Kidney glomerular epithelial cell (primary cell): ENCODE measurements at regions not wholly inside any gene's neighbourhood (a gene's known extent, or its start where the extent isn't known, plus 50 kb on each side); places are given as distances from the start of the nearest gene placed in this dataset.
A peak's percentile ranks its signal among the peaks of the same experiment; 100 is the strongest.

Source experiments
- DNase-seq: peaks from one replicate; lab custom pipeline; 2025; lab: John Stamatoyannopoulos, UW

DNA sequence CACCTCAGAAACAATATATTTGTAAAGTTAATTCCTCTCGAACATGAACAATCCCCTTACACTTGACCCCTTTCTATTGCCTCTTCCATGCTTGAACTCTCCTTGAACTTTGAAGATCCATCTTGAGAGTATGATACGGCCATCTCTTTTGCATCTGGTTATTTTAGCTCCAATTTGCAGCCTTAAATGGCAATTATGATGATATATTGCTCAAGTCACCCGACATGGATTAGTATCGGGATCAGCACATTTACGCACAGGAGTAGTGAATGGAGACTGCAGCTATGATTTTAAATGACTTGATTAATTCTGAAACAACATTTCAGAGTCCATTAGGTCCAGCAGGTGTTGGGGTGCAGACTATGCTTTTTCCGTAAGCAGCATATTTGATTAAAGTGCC, 143.8 kb upstream of the PAQR3 start:
- DNase-seq: no peak

DNA sequence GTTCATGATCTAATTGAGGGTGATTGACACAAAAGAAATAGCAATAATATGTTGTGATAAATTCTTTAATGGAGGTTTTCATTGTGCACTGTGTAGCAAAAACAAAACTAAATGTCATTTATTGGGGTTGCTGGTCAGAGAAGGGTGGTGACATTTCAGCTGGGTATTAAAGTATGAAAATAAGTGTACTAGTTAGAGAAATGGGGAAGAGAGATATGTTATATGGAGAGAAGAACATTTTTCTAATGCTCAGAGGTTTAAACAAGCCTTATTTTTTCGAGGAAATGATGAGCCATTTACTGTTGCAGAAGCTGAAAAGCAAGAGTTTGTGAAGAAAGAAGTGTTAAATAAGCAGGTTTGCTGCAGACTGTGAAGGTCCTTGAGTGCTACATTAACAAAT, 142.7 kb upstream of the PAQR3 start:
- DNase-seq: no peak

- no peak for DNase-seq
Measured at GRCh38 chr4:79078339-79078738, 139.1 kb upstream of the PAQR3 start.

DNA sequence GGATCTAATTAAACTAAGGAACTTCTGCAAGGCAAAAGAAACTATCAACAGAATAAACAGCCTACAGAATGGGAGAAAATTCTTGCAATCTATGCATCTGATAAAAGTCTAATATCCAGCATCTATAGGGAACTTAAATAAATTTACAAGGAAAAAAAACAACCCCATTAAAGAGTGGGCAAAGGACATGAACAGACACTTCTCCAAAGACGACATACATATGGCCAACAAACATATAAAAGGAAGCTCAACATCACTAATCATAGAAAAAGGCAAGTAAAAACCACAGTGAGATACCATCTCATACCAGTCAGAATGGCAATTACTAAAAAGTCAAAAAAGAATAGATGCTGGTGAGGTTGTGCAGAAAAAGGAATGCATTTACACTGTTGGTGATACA, 134.8 kb upstream of the PAQR3 start:
- DNase-seq: no peak

- no peak for DNase-seq
Measured at GRCh38 chr4:79073471-79073870, 134.2 kb upstream of the PAQR3 start.

- DNase-seq: no peak
Measured at GRCh38 chr4:79065262-79065661, 126.0 kb upstream of the PAQR3 start.

DNA sequence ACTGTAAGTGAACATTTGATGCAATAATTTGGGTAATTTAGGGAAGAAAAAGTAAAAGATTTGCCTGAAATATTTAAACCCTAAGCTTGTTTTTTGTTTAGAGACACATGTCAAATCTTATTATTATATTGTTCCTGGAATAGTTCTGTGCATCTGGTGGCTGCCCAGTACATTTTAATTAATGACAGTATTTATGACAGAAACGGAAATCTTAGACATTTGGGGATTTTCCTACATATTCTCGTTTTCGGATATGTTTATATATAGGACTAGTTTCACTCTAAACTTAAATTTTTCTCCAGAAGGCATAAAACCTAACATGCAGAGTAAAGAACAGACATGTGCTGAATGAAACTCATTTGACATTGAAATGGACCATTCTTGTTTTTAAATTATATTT, 125.6 kb upstream of the PAQR3 start:
- DNase-seq: no peak

- no peak for DNase-seq
Measured at GRCh38 chr4:79059631-79060399, 120.6 kb upstream of the PAQR3 start.

DNA sequence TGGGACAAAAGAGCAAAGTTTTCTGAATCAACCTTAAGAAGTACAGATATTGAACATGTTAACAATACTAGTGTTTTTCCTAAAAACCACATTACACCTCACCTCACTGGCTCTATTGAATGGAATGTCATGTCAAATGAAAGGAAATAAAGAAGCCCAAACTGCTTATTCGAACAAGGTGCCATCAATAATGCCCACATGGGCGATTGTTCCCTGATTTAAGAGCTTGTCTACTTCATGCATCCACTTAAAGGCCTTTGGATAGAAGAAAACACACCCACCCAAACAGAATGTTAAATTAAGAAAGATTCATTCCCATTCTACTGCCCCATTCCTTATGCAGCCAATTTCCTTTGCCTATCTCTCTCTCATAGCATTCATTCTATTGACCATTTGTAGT, 118.5 kb upstream of the PAQR3 start:
- no peak for DNase-seq

- DNase-seq: no peak
Measured at GRCh38 chr4:79053754-79054153, 114.5 kb upstream of the PAQR3 start.

DNA sequence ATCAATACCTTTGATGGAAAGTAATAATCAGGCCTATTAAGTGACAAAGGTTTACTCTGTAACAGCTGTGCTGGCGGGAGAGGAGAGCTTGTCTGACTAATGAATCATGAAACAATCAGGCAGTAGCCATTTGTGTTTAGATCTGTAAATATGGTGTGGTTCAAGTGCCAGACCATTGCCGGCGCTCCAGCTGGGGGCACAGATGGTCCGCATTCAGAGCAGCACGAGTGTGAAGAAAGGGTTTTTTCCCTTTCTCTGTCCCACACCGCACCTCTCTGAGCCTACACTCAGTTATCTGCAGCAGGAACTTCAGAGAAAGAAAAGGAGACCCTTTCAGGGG, 111.3 kb upstream of the PAQR3 start:
- no peak for DNase-seq

DNA sequence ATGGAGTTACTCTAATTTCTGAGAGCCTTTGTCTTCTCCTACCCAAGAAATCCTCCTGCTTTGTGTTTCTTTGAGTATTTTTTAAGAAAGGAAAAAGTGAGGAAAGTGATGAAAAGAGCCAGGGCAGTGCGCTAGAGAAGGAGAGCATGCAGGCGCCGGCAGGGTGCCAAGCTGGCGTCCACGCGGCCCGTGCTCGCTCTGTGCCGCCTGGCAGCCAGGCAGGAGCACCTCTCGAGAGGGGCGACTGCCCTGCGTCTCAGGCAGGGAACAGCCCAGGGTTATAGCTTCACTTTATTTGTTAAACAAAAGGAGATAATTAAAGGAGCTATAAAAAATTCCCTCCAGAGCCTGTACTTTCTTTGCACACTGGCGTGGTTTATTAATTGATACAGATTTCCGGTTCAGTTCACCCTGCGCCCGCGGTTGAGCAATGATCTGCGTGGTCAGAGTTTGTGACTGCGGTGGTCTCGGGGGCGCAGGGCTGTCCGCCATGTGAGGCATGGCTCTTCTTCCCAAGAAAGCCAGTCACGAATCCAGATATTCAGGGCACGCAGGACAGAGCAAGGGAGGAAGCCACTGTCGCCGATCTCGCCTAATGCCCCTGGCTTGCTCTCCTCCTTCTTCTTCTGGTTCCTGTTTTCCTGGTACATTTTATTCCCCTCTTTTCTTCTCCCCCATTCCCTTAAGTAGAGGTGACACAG, 110.8 kb upstream of the PAQR3 start:
- no peak for DNase-seq

DNA sequence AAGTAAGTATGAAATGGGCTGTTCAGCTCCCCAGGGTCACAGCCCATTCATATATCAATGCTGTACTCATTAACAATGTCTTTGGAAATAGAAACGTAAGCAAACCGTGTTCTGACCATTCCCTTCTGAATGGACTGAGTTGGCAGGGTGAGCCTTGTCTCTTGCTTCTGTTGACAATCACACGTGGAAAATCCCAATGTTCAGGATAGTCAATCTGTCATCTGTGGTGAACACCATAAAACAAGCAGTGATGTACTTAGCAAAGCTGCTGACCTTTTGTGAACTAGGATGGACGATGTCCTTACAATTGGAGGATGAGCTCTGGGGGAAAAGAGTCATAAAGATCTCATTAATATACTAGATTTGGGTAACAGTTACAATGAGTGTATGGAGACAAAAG, 109.6 kb upstream of the PAQR3 start:
- DNase-seq: no peak

GRCh38 chr4:79047316-79047715, 108.1 kb upstream of the PAQR3 start:
- no peak for DNase-seq

DNA sequence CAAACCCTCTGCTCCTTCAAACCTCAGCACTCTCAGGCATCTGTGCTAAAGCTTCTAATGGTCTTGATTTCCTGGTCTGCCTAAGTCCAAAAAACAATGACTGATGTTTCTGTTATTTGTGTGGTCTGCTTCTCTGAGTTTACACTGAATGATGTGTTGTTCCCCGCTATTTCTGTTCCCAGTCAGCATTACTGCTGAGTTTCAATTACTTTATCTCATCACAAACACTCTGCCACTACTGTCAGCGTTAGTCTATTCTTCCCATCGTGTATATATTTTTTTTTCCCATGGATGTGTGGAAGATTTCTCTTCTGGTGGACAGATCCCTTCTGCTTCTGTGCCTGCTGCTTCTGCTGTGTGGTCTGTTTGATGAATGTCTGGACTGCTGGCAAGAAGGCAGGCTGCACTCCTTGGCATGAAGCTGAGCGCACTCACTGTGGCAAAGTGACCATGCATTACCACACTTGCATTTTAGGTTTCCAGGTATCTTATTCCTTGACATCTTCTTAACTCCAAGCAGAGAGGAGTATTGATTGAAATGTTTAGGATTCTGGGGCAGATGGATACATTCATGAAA, 106.9 kb upstream of the PAQR3 start:
- no peak for DNase-seq

- no peak for DNase-seq
Measured at GRCh38 chr4:79044141-79044659, 105.0 kb upstream of the PAQR3 start.

- DNase-seq: no peak
Measured at GRCh38 chr4:79043138-79043537, 103.9 kb upstream of the PAQR3 start.

GRCh38 chr4:79042079-79042674, 102.9 kb upstream of the PAQR3 start:
- peak; percentile 34 for DNase-seq

DNA sequence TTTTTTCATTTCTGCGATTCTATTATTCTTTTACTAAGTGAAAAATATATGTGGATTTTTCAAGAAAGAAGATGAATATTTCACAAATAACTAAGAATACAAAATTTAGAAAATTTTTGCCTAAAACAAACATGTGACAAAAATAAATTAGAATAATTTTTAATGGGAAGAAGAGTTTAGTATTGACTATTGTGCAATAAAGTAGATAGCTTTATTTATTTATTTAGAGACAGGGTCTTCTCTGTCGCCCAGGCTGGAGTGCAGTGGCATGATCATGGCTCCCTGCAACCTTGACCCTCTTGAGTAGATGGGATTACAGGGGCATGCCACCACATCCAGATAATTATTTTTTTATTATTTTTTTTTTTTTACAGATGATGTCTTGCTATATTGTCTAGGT, 95.3 kb upstream of the PAQR3 start:
- DNase-seq: no peak

DNA sequence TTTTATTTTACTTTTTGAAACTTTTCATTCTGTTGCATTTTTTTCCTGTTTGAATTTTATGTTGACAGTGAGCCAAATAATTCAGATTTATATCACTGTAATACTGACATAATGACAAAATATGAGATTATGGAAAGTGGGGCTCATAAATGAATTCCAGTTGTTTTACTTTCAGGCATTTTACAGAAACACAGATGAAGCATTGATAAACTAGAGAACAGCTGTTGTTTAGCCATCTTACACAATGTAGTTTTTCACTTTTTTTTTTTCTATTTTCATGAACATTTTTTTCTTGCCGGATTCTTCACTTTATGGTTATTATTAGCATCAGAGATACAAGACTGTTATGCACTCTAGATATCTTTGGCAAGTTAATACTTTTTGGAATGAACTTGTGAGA, 91.7 kb upstream of the PAQR3 start:
- no peak for DNase-seq

DNA sequence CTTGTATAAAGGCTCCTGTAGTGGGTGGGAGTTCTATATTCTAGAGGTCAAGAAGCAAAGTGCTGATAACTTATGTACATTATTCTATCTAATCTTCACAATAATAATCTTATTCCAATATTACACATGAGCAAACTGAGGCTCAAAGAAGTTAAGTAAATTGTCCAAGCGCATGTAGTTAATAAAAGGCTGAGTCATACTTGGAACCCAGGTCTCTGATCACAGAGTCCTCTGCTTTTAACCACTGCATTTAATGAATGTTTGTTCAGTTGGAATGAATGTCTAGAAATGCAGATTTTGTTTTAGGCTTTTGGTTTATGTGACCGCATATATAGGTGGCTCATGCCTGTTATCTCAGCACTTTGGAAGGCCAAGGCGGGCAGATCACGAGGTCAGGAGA, 88.4 kb upstream of the PAQR3 start:
- no peak for DNase-seq

DNA sequence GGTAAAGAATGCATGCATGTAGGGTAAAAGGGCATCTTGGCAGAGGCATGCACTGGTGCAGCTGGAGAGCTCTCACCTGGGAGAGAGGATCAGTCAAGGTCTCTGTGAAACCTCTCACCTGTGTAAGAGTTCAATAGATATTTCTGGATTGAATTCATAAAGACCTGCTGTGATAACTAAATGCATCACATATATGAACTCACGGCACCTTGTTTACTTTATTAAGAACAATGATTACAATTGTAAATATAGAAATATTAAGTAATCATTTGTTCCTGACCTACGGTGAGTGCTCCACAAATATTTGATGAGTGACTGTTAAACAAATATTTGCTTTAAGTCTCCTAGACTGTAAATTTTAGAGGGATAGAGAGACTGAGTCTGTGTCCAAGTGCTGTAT, 85.9 kb upstream of the PAQR3 start:
- no peak for DNase-seq
